ENCODE measurements at regions not wholly inside any gene's neighbourhood (a gene's known extent, or its start where the extent isn't known, plus 50 kb on each side); places are given as distances from the start of the nearest gene placed in this dataset.

DNA sequence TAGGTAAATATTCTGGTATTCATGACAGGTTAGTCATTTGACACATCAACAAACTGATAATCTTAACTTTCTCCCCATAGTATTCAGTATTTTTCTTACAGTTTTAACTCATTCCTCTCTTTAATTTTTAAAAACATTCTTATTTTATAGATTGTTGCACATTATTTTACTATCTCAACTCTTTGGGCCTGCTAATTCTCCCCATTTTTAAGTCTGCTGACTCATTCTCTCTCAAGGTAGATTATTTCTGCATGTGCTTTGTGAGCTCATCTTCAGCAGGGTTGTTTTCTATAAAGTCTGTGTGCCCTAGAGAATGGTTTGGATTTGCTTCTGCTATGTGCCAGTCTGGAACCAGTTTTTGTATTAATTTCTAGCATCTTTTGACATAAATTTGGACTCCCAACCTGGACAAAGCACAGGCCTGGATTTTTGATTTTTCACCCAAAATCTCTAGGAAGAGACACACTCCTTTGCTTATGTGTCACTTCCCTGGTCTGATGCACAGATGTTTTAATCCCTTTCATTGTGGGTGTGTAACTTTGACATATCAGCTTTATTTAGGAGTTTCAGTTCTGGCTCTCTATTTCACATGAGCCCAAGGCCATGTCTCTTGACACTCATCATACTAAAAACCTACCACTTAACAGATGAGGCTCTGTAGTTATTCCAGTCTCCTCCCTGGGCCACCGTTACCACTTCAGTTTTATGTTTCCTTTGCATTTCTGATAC is 194.3 kb upstream of the PGRMC2 start:
- H3K27ac Mint-ChIP-seq, result no peak overlapping the region
- no peak overlapping the region for H3K4me3 Mint-ChIP-seq
- H3K36me3 Mint-ChIP-seq (ENCODE audit: low read depth), result no peaks in the 10 kb centered on the region
- peaks cover 13% of the 10 kb centered on the region for H3K9me3 Mint-ChIP-seq
- TF ChIP-seq, protein P1, sequence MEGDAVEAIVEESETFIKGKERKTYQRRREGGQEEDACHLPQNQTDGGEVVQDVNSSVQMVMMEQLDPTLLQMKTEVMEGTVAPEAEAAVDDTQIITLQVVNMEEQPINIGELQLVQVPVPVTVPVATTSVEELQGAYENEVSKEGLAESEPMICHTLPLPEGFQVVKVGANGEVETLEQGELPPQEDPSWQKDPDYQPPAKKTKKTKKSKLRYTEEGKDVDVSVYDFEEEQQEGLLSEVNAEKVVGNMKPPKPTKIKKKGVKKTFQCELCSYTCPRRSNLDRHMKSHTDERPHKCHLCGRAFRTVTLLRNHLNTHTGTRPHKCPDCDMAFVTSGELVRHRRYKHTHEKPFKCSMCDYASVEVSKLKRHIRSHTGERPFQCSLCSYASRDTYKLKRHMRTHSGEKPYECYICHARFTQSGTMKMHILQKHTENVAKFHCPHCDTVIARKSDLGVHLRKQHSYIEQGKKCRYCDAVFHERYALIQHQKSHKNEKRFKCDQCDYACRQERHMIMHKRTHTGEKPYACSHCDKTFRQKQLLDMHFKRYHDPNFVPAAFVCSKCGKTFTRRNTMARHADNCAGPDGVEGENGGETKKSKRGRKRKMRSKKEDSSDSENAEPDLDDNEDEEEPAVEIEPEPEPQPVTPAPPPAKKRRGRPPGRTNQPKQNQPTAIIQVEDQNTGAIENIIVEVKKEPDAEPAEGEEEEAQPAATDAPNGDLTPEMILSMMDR (IDR thresholded peaks at IDR 0.05; ENCODE audit: unreplicated experiment in 3 of 3), result no peak
- no peaks in the 10 kb centered on the region for H3K27me3 Mint-ChIP-seq (ENCODE audit: low read depth)
- H3K4me1 Mint-ChIP-seq, result peaks cover 6% of the 10 kb centered on the region

DNA sequence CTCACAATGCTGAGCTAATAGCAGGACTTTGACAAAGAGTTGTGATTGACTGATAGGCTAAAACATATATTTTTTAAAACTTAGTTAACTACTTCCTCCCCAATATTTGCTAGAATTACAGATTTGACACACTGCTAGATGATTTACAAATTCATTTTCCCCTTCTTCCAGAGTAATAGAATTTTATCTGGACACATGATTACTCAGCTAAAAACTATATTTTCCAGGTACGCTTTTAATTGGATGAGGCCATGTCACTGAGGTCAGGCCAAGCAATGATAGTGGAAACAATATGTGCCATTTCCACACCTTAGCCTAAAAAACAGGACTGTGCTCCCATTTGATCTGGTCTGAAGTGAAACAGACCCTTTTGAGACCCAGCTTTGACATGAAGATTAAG is 193.3 kb upstream of the PGRMC2 start:
- Mint-ChIP-seq H3K27ac (no peak overlapping the region), H3K36me3 (ENCODE audit: low read depth) (no peaks in the 10 kb centered on the region), H3K4me1 (peaks cover 6% of the 10 kb centered on the region), H3K27me3 (ENCODE audit: low read depth) (no peaks in the 10 kb centered on the region), H3K9me3 (peaks cover 8% of the 10 kb centered on the region), H3K4me3 (no peak overlapping the region)
- TF ChIP-seq, protein P1 (IDR thresholded peaks at IDR 0.05; ENCODE audit: unreplicated experiment in 3 of 3), result no peak

DNA sequence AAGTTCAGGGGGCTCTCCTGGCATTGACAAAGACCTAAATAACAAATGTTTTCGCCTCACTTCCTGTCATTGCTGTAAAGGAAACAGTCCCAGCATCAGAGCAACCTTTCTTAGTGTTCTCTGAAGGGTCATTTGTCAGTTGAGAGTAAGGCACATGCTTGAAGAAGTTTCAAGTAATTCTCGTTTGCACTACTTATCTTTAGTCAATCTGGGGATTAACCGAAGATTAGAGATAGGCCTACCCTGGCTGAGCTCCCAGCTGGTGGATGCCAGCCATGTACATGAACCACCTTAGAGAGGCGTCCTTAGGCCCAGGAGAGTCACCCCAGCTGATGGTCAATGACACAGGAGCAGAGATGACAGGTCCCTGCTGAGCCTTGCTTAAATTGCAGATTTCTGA is 189.9 kb upstream of the PGRMC2 start:
- Mint-ChIP-seq H3K4me1 (no peaks in the 10 kb centered on the region), H3K9me3 (no peaks in the 10 kb centered on the region), H3K27ac (no peak overlapping the region), H3K4me3 (no peak overlapping the region), H3K27me3 (ENCODE audit: low read depth) (peaks cover 4% of the 10 kb centered on the region), H3K36me3 (ENCODE audit: low read depth) (no peaks in the 10 kb centered on the region)
- TF ChIP-seq, protein P1 (IDR thresholded peaks at IDR 0.05; ENCODE audit: unreplicated experiment in 3 of 3), result no peak

DNA sequence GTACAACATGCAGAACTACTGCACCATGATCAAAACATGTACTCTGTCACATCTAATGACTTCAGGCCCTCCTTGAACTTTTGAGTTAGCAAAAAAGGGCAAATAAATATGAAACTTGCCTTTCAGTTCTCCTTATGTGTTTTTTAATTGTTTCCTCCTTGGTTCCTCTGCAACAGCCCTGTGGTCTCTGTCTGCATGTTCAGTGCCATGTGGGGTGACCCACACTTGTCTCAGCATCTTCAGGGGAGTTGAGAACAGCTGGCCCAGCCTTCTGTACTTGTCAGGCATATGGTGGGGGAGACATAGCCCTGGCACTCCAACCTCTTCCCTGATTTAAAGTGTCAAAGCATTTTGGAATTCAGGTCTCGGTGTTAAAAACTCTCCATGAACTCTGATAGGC is 188.0 kb upstream of the PGRMC2 start:
- Mint-ChIP-seq H3K9me3 (no peaks in the 10 kb centered on the region), H3K27me3 (ENCODE audit: low read depth) (peaks cover 4% of the 10 kb centered on the region), H3K36me3 (ENCODE audit: low read depth) (no peaks in the 10 kb centered on the region), H3K4me1 (peaks cover 5% of the 10 kb centered on the region), H3K27ac (no peak overlapping the region), H3K4me3 (no peak overlapping the region)
- TF ChIP-seq, protein P1 (IDR thresholded peaks at IDR 0.05; ENCODE audit: unreplicated experiment in 3 of 3), result no peak

DNA sequence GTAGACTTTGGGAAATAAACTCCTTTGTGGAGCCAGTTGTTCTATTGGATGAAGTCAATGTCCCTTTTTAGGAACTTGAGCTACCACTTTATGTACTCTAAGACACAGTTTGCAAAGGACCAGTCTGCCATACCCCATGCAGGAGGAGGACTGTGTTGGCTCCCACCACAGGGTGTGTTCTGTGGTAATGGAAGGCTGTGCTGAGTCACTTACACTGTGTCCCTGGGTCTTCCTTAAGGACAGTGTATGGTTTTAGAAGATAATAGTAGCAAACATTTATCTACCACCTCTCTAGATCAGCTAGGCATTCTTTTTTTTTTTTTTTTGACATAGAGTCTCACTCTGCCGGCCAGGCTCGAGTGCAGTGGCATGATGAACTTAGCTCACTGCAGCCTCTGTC is 184.0 kb upstream of the PGRMC2 start:
- H3K4me1 Mint-ChIP-seq, result peaks cover 18% of the 10 kb centered on the region
- TF ChIP-seq, protein P1 (IDR thresholded peaks at IDR 0.05; ENCODE audit: unreplicated experiment in 3 of 3), result no peak
- H3K9me3 Mint-ChIP-seq, result no peaks in the 10 kb centered on the region
- H3K27ac Mint-ChIP-seq, result no peak overlapping the region
- H3K27me3 Mint-ChIP-seq (ENCODE audit: low read depth), result peaks cover 4% of the 10 kb centered on the region
- H3K36me3 Mint-ChIP-seq (ENCODE audit: low read depth), result no peaks in the 10 kb centered on the region
- H3K4me3 Mint-ChIP-seq, result no peak overlapping the region

DNA sequence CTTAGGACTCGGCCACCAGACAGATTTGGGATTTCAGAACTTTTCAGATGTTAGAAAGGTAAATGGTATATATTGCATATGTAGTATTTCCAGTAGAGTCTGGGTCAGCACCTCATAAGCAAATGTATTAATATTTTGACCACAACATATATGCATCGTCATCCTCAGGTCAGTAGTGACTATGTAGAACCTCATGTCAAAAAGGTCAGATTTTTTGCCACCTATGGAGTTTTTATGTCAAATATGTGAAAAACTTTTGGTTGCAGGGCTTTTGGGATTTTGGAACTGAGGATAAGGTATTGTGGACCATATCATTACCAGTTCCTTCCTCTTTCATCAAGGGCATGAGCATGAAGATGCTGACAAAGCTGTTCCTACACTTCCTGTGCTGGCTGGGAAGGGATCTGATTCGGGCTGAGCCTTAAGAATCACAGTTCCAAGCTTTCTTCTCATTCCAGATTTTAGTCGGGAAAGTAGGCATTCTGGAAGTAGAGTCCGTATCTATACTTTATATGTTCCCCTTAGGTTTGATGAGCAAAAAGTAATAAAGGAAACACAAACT is 183.0 kb upstream of the PGRMC2 start:
- H3K27ac Mint-ChIP-seq, result no peak overlapping the region
- no peak overlapping the region for H3K4me3 Mint-ChIP-seq
- peaks cover 18% of the 10 kb centered on the region for H3K4me1 Mint-ChIP-seq
- H3K27me3 Mint-ChIP-seq (ENCODE audit: low read depth), result peaks cover 4% of the 10 kb centered on the region
- TF ChIP-seq, protein P1 (IDR thresholded peaks at IDR 0.05; ENCODE audit: unreplicated experiment in 3 of 3), result no peak
- H3K36me3 Mint-ChIP-seq (ENCODE audit: low read depth), result no peaks in the 10 kb centered on the region
- no peaks in the 10 kb centered on the region for H3K9me3 Mint-ChIP-seq
